Ishikawa (cell line): ENCODE measurements at regions not wholly inside any gene's neighbourhood (a gene's known extent, or its start where the extent isn't known, plus 50 kb on each side); places are given as distances from the start of the nearest gene placed in this dataset.

Experiments
- CEBPB ChIP-seq: IDR thresholded peaks from 2 replicates; pipeline ENCODE4 v1.6.1; 2012
- CREB1 ChIP-seq: IDR thresholded peaks from 2 replicates; pipeline ENCODE4 v1.6.1; 2012; ENCODE audit warnings: low read depth
- EGR1 ChIP-seq: IDR thresholded peaks from 2 replicates; pipeline ENCODE4 v1.6.1; 2012
- EP300 ChIP-seq: IDR thresholded peaks from 2 replicates; pipeline ENCODE4 v1.6.1; 2012; ENCODE audit warnings: borderline replicate concordance
- FOXM1 ChIP-seq: IDR thresholded peaks from 2 replicates; pipeline ENCODE4 v1.6.1; 2012; ENCODE audit warnings: low read depth, borderline replicate concordance
- MAX ChIP-seq: IDR thresholded peaks from 2 replicates; pipeline ENCODE4 v1.6.1; 2012
- NFIC ChIP-seq: IDR thresholded peaks from 2 replicates; pipeline ENCODE4 v1.6.1; 2012
- RAD21 ChIP-seq: IDR thresholded peaks from 2 replicates; pipeline ENCODE4 v1.6.1; 2012; ENCODE audit warnings: low read depth
- REST ChIP-seq: IDR thresholded peaks from 2 replicates; pipeline ENCODE4 v1.6.1; 2012; ENCODE audit warnings: low read depth, mild to moderate bottlenecking
- TAF1 ChIP-seq: IDR thresholded peaks from 2 replicates; pipeline ENCODE4 v1.6.1; 2012; ENCODE audit warnings: low read depth, mild to moderate bottlenecking
- TCF12 ChIP-seq: IDR thresholded peaks from 2 replicates; pipeline ENCODE4 v1.6.1; 2012; ENCODE audit warnings: low read depth
- TEAD4 ChIP-seq: IDR thresholded peaks from 2 replicates; pipeline ENCODE4 v1.6.1; 2012
- USF1 ChIP-seq: IDR thresholded peaks from 2 replicates; pipeline ENCODE4 v1.6.1; 2012
- YY1 ChIP-seq: IDR thresholded peaks from 2 replicates; pipeline ENCODE4 v1.6.1; 2012; ENCODE audit warnings: low read depth
- ZBTB7A ChIP-seq: IDR thresholded peaks from 2 replicates; pipeline ENCODE4 v1.6.1; 2012; ENCODE audit warnings: low read depth

GRCh38 chr15:79171320-79172031, 80.9 kb upstream of the RASGRF1 start:
- no peak for TF ChIP-seq USF1
- TF ChIP-seq EP300: no peak
- no peak for TF ChIP-seq EGR1
- TF ChIP-seq CREB1: no peak
- no peak for TF ChIP-seq REST
- TF ChIP-seq RAD21: no peak
- TF ChIP-seq TEAD4: no peak
- no peak for TF ChIP-seq CEBPB
- TF ChIP-seq YY1: no peak
- no peak for TF ChIP-seq FOXM1
- TF ChIP-seq TAF1: no peak
- TF ChIP-seq TCF12: no peak
- TF ChIP-seq NFIC: no peak
- no peak for TF ChIP-seq MAX
- TF ChIP-seq ZBTB7A: no peak

GRCh38 chr15:79170256-79170664, 79.7 kb upstream of the RASGRF1 start:
- no peak for TF ChIP-seq USF1
- no peak for TF ChIP-seq CREB1
- TF ChIP-seq NFIC: no peak
- TF ChIP-seq CEBPB: no peak
- TF ChIP-seq EP300: no peak
- TF ChIP-seq MAX: no peak
- TF ChIP-seq RAD21: no peak
- TF ChIP-seq EGR1: no peak

- no peak for TF ChIP-seq MAX
- no peak for TF ChIP-seq USF1
- no peak for TF ChIP-seq TCF12
- TF ChIP-seq EGR1: no peak
- TF ChIP-seq ZBTB7A: no peak
- TF ChIP-seq YY1: no peak
- no peak for TF ChIP-seq RAD21
- TF ChIP-seq EP300: no peak
- no peak for TF ChIP-seq CEBPB
- no peak for TF ChIP-seq CREB1
- no peak for TF ChIP-seq TAF1
- no peak for TF ChIP-seq FOXM1
- TF ChIP-seq TEAD4: no peak
- no peak for TF ChIP-seq NFIC
- no peak for TF ChIP-seq REST
These were observed 79.0 kb upstream of the RASGRF1 start for GRCh38 chr15:79169526-79170133.

- TF ChIP-seq TEAD4: no peak
- TF ChIP-seq TAF1: no peak
- TF ChIP-seq FOXM1: no peak
These were observed 78.4 kb upstream of the RASGRF1 start for GRCh38 chr15:79168922-79169456.

GRCh38 chr15:79167776-79168175, 77.2 kb upstream of the RASGRF1 start:
- TF ChIP-seq TCF12 (no peak), REST (no peak), ZBTB7A (no peak), YY1 (no peak), TAF1 (no peak), FOXM1 (no peak), TEAD4 (no peak), MAX (no peak), EP300 (no peak), CREB1 (no peak), RAD21 (no peak), NFIC (no peak), CEBPB (no peak), USF1 (no peak), EGR1 (no peak)
